Epithelial cell of proximal tubule (primary cell): ENCODE measurements at regions not wholly inside any gene's neighbourhood (a gene's known extent, or its start where the extent isn't known, plus 50 kb on each side); places are given as distances from the start of the nearest gene placed in this dataset.

Experiments
- DNase-seq: peaks from one replicate; pipeline ENCODE4 v3.0.0-alpha.2; 2011; ENCODE audit warnings: low read depth
- H3K4me3 ChIP-seq: 2 replicates; pipeline ENCODE4 v1.5.1; 2011; ENCODE audit warnings: low read depth, mild to moderate bottlenecking, low read length
- CTCF ChIP-seq: conservative IDR thresholded peaks from 2 replicates; pipeline ENCODE4 v1.5.1; 2012; ENCODE audit warnings: low read depth, mild to moderate bottlenecking, low read length

GRCh38 chr18:23341983-23342382 is 111.1 kb upstream of the RIOK3 start:
- H3K4me3 ChIP-seq: no peak overlapping the region
- TF ChIP-seq CTCF: no peak
- DNase-seq: no peak

DNA sequence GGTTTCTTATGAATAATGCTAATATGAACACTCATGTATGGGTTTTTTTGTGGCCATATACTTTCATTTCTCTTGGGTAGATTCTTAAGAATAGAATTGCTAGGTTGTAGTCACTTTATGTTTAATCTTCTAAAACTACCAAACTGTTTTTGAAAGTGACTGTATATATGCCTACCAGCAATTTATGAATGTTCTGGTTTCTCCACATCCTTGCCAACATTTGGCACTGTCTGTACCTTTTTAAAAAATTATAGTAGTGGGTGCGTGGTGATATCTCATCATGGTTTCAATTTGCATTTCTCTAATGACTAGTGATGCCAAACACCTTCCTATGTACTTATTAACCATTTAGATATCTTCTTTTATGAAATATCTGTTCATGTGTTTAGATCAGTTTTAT is 110.6 kb upstream of the RIOK3 start:
- no peak for DNase-seq
- no peak overlapping the region for H3K4me3 ChIP-seq
- no peak for TF ChIP-seq CTCF

DNA sequence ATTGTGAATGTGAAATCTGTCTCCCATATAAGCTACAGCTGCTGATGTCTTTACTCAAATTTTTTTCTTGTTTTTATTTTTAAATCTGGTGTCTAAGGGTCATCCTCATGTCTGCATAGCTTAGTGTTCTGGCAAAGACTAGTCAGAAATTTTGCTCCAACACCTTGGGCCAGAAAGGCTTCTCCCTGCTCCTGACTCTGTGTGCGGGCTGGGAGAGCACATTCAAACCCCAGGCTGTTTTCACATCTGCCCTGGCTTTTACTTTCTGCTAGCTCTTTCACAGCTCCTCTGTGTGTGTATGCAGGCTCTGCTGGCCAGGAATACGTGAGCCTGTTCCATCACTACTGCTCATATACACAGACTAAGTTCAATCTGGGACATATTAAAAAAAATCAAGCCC is 102.9 kb upstream of the RIOK3 start:
- DNase-seq: no peak
- H3K4me3 ChIP-seq: no peak overlapping the region
- TF ChIP-seq CTCF: no peak

GRCh38 chr18:23351521-23351920 is 101.6 kb upstream of the RIOK3 start:
- DNase-seq: no peak
- H3K4me3 ChIP-seq: no peak overlapping the region
- TF ChIP-seq CTCF: no peak

DNA sequence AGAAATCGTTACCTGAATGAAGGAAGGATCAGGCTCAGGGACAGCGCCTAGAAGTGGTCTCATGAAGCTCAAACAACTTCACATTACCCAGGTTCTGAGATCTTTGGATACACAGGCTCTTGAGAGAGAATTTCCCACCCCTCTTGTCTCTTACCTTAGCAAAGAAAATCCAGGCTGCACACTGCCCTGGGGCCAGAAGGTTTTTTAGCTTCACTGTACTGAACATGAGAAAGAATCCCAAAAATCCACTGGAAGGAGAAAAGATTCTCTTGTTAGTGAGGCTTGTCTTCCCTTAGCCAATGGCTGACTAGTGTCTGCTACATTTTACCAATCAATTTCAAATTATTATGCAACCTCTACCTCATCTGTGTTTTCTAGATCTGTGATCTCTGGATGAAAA is 101.0 kb upstream of the RIOK3 start:
- TF ChIP-seq CTCF: no peak
- H3K4me3 ChIP-seq: no peak overlapping the region
- DNase-seq: no peak

DNA sequence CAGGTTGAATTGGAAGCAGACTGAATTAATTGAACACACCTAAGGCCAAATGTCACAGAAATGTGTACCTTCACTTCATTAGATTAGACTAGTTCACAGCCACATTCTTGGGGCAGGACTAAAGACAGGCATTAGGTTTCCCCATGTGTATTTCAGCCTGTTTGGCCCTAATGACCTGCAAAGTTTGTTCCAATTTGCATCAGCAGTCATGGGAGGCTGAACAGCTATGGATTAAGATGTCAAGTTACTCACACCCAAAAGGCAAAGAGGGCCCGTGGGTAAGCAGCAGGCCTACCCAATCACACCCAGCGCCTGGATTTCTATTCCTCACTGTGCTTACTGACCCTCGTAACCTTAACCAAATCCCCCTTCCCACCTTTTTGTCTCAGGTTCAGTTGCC is 99.6 kb upstream of the RIOK3 start:
- H3K4me3 ChIP-seq: no peak overlapping the region
- no peak for DNase-seq
- no peak for TF ChIP-seq CTCF

DNA sequence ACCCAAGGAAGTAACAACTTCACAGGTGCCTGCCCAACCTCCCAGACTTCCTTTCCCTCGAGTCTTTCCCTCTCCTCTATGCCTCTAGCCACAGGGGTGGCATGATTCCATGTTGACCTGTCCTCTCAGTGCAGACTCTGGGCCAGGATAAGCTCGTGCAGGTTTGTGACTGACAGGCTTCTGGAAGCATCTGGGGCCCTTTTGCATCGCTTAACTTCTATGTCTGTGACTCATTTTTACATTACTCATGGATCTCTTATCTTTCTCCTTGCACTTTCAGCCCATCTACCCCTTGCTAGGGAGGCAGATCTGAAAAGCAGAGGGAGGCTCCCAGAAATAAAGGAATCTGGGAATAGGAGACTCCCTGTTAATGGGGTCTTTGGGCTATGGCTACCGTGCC is 98.5 kb upstream of the RIOK3 start:
- no peak overlapping the region for H3K4me3 ChIP-seq
- no peak for TF ChIP-seq CTCF
- DNase-seq: no peak
